Panc1 (cell line): ENCODE measurements at regions not wholly inside any gene's neighbourhood (a gene's known extent, or its start where the extent isn't known, plus 50 kb on each side); places are given as distances from the start of the nearest gene placed in this dataset.

Experiments
- CTCF ChIP-seq: fragments of 450-650 bp; IDR thresholded peaks from 2 replicates; pipeline ENCODE4 v1.5.1; 2017; ENCODE audit warnings: mild to moderate bottlenecking
- SIN3A ChIP-seq: IDR thresholded peaks from 2 replicates; pipeline ENCODE4 v1.6.1; 2012; ENCODE audit warnings: low read depth, mild to moderate bottlenecking, low read length, moderate library complexity, borderline replicate concordance; ENCODE audit not compliant: insufficient read depth

- no peak for TF ChIP-seq SIN3A
- no peak for TF ChIP-seq CTCF
Measured at GRCh38 chr10:9238041-9238440, 1183.6 kb downstream of the GATA3 start.
